Cardiac muscle cell (in vitro differentiated cells and primary cell): ENCODE measurements at regions not wholly inside any gene's neighbourhood (a gene's known extent, or its start where the extent isn't known, plus 50 kb on each side); places are given as distances from the start of the nearest gene placed in this dataset.

ENCODE experiments used
- DNase-seq, 2 donors: peaks; one replicate each; pipeline versions ENCODE4 v3.0.0 to v3.0.0-alpha.2; 2010 to 2017; ENCODE audit warnings: low read depth in 1 of 2, low spot score in 1 of 2
- H3K27ac ChIP-seq: fragments of 200-600 bp; sonication (generic); 2 replicates; pipeline ENCODE4 v1.5.1; 2016
- H3K27me3 ChIP-seq: fragments of 200-600 bp; sonication (generic); 2 replicates; pipeline ENCODE4 v1.6.0; 2016; ENCODE audit warnings: control low read depth
- H3K36me3 ChIP-seq: fragments of 200-600 bp; sonication (generic); 2 replicates; pipeline ENCODE4 v1.5.1; 2016; ENCODE audit warnings: control low read depth
- H3K4me1 ChIP-seq: fragments of 200-600 bp; sonication (generic); 2 replicates; pipeline ENCODE4 v1.8.1; 2017; ENCODE audit warnings: low read depth, mild to moderate bottlenecking, mixed run types
- H3K4me3 ChIP-seq: fragments of 200-600 bp; sonication (generic); 2 replicates; pipeline ENCODE4 v1.5.1; 2016; ENCODE audit warnings: mild to moderate bottlenecking
- H3K9me3 ChIP-seq: fragments of 200-600 bp; sonication (generic); 2 replicates; pipeline ENCODE4 v1.5.1; 2017; ENCODE audit warnings: low read depth, mild to moderate bottlenecking, control low read depth
- TF ChIP-seq, protein P1 (sequence below): IDR thresholded peaks from 2 replicates; pipeline ENCODE4 v1.5.1; 2012; ENCODE audit warnings: low read depth, mild to moderate bottlenecking, low read length

DNA sequence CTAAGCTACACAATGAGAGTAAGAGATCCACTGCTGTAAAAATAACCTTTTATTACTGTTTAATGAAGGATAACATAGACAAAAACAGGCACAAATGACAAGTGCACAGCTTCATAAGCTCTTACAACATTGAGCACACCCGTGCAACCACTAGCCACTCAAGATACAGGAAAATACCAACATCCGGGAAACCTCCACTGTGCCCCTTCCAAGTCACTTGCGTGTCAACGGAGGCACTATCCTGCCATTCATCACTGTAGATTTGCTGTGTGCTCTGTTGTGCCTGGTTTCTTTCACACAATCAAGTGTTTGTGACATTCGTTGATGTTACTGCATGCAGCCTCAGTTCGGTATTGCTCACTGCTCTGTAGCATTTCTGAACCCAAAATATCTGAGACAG is 292.9 kb upstream of the MYT1L start:
- peak in 1 of 2 donors; percentile 34 for DNase-seq
- TF ChIP-seq, protein P1, sequence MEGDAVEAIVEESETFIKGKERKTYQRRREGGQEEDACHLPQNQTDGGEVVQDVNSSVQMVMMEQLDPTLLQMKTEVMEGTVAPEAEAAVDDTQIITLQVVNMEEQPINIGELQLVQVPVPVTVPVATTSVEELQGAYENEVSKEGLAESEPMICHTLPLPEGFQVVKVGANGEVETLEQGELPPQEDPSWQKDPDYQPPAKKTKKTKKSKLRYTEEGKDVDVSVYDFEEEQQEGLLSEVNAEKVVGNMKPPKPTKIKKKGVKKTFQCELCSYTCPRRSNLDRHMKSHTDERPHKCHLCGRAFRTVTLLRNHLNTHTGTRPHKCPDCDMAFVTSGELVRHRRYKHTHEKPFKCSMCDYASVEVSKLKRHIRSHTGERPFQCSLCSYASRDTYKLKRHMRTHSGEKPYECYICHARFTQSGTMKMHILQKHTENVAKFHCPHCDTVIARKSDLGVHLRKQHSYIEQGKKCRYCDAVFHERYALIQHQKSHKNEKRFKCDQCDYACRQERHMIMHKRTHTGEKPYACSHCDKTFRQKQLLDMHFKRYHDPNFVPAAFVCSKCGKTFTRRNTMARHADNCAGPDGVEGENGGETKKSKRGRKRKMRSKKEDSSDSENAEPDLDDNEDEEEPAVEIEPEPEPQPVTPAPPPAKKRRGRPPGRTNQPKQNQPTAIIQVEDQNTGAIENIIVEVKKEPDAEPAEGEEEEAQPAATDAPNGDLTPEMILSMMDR: no peak
- H3K36me3 ChIP-seq: no peaks in the 10 kb centered on the region

DNA sequence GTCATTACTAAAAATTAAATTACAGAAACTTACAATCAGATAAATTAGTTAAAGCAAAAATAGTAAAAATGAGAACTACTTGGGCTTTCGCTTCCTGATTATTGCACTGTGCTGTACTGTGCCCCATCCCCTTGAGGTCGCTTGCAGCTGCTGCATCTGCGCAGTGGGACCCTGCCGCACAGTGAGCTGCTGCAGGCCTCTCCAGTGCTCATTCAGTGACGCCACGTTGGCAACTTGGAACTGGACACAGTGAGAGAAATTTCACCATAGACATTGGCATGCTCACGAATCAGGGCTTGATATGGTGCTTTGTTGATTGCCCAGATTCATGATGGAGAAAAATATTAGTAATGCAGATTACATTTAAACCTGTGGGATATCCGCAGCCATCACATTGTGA is 290.8 kb upstream of the MYT1L start:
- Histone ChIP-seq H3K9me3 (no peaks in the 10 kb centered on the region), H3K27ac (no peak overlapping the region), H3K4me1 (no peaks in the 10 kb centered on the region), H3K4me3 (no peak overlapping the region), H3K27me3 (peaks cover 16% of the 10 kb centered on the region), H3K36me3 (no peaks in the 10 kb centered on the region)
- TF ChIP-seq, protein P1: no peak
- DNase-seq: no peak

More for the DNA sequence above, 292.9 kb upstream of the MYT1L start:
- Histone ChIP-seq H3K27me3 (peaks cover 6% of the 10 kb centered on the region), H3K4me1 (no peaks in the 10 kb centered on the region), H3K9me3 (no peaks in the 10 kb centered on the region), H3K4me3 (no peak overlapping the region), H3K27ac (no peak overlapping the region)

DNA sequence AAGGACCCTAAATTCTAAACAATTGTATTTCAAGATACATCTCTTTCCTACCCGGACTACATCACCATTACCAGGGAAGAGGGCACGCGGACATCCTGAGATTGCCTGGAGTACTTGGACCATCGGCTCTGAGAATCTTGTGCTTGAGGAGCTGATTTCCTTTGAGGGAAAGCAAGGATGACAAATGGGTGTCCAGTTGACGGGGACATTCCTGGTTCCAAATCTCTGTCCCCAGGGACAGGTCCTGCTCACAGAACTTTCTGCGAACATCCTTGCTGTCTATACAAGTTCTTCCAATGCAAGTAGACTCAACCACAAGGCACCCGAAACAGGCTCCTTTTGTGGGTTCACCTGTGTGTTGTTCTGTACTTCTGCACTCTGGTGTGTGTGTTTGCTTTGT is 289.5 kb upstream of the MYT1L start:
- no peaks in the 10 kb centered on the region for H3K9me3 ChIP-seq
- peaks cover 18% of the 10 kb centered on the region for H3K27me3 ChIP-seq
- H3K4me1 ChIP-seq: no peaks in the 10 kb centered on the region
- H3K27ac ChIP-seq: no peak overlapping the region
- H3K36me3 ChIP-seq: no peaks in the 10 kb centered on the region
- DNase-seq: no peak
- TF ChIP-seq, protein P1: no peak
- no peak overlapping the region for H3K4me3 ChIP-seq

DNA sequence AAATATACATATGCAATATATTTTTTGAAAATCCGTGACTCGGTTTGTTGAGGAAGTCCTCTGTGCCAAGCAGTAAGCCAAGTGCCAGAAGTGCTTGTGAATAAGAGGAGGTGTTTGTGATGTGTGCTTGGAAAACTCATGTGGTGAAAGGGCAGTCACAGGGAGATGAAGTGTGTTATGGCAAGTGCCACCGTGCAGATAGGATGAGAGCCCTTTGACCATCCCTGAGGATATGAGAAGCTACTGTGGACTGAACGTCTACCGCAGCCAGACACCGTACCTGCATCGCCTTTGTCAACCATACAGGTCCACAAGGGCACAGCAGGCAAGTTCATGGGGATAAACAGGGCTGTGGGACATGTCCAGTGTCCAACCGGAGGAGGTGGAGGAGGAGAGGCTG is 288.9 kb upstream of the MYT1L start:
- no peak for DNase-seq
- Histone ChIP-seq H3K4me1 (no peaks in the 10 kb centered on the region), H3K36me3 (no peaks in the 10 kb centered on the region), H3K27me3 (peaks cover 18% of the 10 kb centered on the region), H3K4me3 (no peak overlapping the region), H3K9me3 (no peaks in the 10 kb centered on the region), H3K27ac (no peak overlapping the region)
- TF ChIP-seq, protein P1: no peak

DNA sequence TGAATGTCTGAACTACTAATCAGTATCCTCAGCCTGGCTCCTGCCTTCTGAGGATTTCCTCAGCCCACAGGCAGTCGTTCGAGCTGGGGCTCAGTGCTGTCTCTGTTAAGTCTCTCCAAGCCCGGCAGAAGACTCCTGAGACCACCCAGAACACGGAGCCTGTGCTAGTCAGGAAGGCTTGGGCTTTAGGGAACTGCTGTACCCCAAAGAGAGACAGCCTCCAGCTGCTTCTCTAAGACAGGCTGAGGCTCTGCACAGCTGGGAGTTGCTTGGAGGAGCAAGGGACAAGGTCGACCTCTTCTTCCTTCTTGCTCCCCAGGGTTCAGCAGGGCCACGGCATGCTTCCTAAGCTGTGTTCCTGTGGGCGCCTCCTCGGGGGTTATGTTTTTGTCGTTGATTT is 283.4 kb upstream of the MYT1L start:
- no peak for DNase-seq
- Histone ChIP-seq H3K4me3 (no peak overlapping the region), H3K27ac (no peak overlapping the region), H3K4me1 (peaks cover 4% of the 10 kb centered on the region), H3K27me3 (peaks cover 12% of the 10 kb centered on the region), H3K36me3 (no peaks in the 10 kb centered on the region), H3K9me3 (no peaks in the 10 kb centered on the region)
- TF ChIP-seq, protein P1: no peak
